Naive thymus-derived CD8-positive, alpha-beta T cell (primary cell): ENCODE measurements at regions not wholly inside any gene's neighbourhood (a gene's known extent, or its start where the extent isn't known, plus 50 kb on each side); places are given as distances from the start of the nearest gene placed in this dataset.

ENCODE experiments used
- ATAC-seq, 2 donors: fragments of 150-1000 bp; cut with Tn5 transposase in 1 of 2; sonication (Bioruptor Pico), chemical (Tn5 transposase) in 1 of 2; 1 replicate in 1 of 2; 2 replicates in 1 of 2; pipeline ENCODE4 v1.10.0; 2021; ENCODE audit warnings: mild to moderate bottlenecking in 2 of 2, moderate library complexity in 2 of 2
- POLR2A ChIA-PET: fragments of 350-600 bp; sonication (Branson Sonifier 250); formaldehyde crosslinking; loops from one replicate; lab custom pipeline; 2021; ENCODE audit warnings: antibody characterized with exemption; lab: Charles Lee
- DNase-seq, 10 donors: peaks; one replicate each; pipeline versions ENCODE4 v3.0.0 to v3.0.0-alpha.2; 2020 to 2022
- H3K27ac Mint-ChIP-seq, 10 donors: one replicate each; pipeline ENCODE4 v1.8.0; 2020 to 2022; ENCODE audit warnings: mild to moderate bottlenecking in 10 of 10, mixed read lengths in 10 of 10, moderate library complexity in 4 of 10, inconsistent platforms in 1 of 10
- H3K27me3 Mint-ChIP-seq, 5 donors: one replicate each; pipeline ENCODE4 v1.8.0; 2021 to 2022; ENCODE audit warnings: mixed read lengths in 5 of 5
- H3K36me3 Mint-ChIP-seq, 3 donors: one replicate each; pipeline ENCODE4 v1.8.0; 2020 to 2022; ENCODE audit warnings: mixed read lengths in 3 of 3, mild to moderate bottlenecking in 2 of 3, inconsistent platforms in 1 of 3
- H3K4me1 Mint-ChIP-seq, 4 donors: one replicate each; pipeline ENCODE4 v1.8.0; 2021 to 2022; ENCODE audit warnings: mixed read lengths in 4 of 4
- H3K4me3 Mint-ChIP-seq, 10 donors: one replicate each; pipeline ENCODE4 v1.8.0; 2020 to 2022; ENCODE audit warnings: mild to moderate bottlenecking in 10 of 10, mixed read lengths in 10 of 10, moderate library complexity in 6 of 10, inconsistent platforms in 1 of 10
- H3K9me3 Mint-ChIP-seq, 9 donors: one replicate each; pipeline ENCODE4 v1.8.0; 2020 to 2022; ENCODE audit warnings: mixed read lengths in 9 of 9, mild to moderate bottlenecking in 3 of 9, inconsistent platforms in 1 of 9, moderate library complexity in 1 of 9

DNA sequence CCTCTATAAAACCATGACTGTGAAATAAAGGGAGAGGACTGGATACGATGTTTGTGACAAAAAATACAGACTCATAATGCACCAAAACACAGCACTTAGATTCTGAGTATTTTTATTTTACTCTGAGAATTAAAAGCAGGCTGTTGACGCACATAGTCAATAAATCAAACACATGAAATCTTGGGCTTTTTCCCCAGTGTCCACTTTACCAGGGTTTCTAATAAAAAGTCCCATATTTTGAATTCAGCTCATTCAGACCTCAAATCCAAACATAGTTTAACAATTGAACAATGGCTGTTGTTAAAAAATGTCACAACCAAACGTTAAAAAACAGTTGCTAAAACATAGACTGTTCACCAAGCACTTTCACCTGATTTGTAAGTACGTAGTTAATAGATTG lies 553.4 kb downstream of the LTN1 start:
- Mint-ChIP-seq H3K36me3 (no peaks in the 10 kb centered on the region), H3K4me1 (no peaks in the 10 kb centered on the region), H3K9me3 (no peaks in the 10 kb centered on the region), H3K27me3 (peaks cover 0 to 1% (median 0%) of the 10 kb centered on the region in 5 donors), H3K4me3 (no peak overlapping the region), H3K27ac (no peak overlapping the region)
- DNase-seq (no peak), ATAC-seq (no peak)
- POLR2A ChIA-PET = no interaction called here

- ATAC-seq (no peak), DNase-seq (no peak)
- POLR2A ChIA-PET = no interaction called here
- Mint-ChIP-seq H3K4me3 (no peak overlapping the region), H3K27me3 (peaks cover 0 to 1% (median 0%) of the 10 kb centered on the region in 5 donors), H3K9me3 (no peaks in the 10 kb centered on the region), H3K4me1 (no peaks in the 10 kb centered on the region), H3K27ac (no peak overlapping the region), H3K36me3 (no peaks in the 10 kb centered on the region)
Observed at GRCh38 chr21:28437061-28437460, 555.6 kb downstream of the LTN1 start.

DNA sequence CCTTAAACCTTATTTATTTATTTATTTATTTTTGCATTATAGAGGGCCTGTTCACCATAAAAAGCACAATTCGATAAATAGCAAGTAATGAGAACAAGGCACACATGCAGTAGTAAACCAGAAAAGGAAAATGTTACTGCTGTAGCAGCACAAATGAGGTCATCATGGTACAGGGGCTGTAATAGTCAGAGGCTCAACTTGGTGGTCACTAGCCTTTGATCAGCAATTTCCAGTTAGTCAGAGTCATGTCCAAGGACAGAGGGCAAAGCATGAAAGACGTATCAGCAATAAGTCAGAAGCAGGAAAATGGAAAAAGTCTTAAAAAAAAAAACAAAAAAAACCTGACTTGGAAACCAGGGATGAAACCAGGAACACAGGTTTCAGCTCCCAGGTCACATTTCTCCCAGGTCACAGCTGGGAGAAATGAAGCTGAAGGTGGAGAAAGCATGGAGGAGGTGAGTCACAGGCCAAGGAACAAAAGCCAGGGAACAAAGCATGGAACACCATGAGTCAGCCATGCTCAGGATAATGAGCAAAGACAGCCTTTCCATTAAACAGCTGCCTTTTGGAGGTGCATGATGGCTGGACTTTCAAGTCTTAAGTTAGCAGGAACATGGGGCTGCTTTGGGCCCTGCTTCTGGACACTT lies 556.3 kb downstream of the LTN1 start:
- peaks cover 0 to 1% (median 0%) of the 10 kb centered on the region in 5 donors for H3K27me3 Mint-ChIP-seq
- H3K4me1 Mint-ChIP-seq = no peaks in the 10 kb centered on the region
- peak overlapping the region in 1 of 10 donors; percentile 25 for H3K27ac Mint-ChIP-seq
- H3K4me3 Mint-ChIP-seq = no peak overlapping the region
- DNase-seq (no peak), ATAC-seq (no peak)
- POLR2A ChIA-PET = no interaction called here
- H3K9me3 Mint-ChIP-seq = no peaks in the 10 kb centered on the region
- H3K36me3 Mint-ChIP-seq = no peaks in the 10 kb centered on the region

DNA sequence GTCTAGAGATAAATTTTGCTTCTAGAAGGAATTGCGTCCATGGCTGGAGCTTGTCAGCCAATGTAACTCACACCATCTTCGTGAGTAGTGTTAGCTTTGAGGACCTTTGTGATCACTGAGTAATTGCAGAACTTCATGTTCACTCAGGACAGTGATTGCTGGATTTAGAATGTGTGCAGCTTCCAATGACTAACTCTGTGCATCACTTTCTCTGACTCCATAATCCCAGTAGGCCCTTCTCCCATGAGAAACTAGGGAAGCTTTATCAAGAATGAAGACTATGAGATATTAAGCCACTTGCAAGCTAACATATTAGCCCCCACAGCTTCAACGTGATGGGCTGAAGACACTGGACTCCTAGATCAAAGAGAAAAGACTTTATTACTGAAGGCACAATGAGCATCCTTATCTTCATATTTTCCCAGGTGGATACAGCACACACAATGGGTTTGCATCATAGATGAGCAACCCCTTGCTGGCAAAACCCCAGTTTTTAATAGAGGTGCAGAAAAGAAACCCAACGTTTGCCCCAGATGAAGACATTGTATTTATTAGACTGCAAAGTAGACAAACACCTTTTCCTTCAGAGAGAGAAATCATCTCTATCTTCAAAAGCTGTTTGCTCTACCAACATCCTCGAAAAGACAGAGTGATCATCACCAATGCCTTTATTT lies 561.0 kb downstream of the LTN1 start:
- DNase-seq (no peak), ATAC-seq (no peak)
- no peaks in the 10 kb centered on the region for H3K36me3 Mint-ChIP-seq
- H3K4me1 Mint-ChIP-seq = no peaks in the 10 kb centered on the region
- no peaks in the 10 kb centered on the region for H3K27me3 Mint-ChIP-seq
- H3K4me3 Mint-ChIP-seq = no peak overlapping the region
- H3K27ac Mint-ChIP-seq = no peak overlapping the region
- no peaks in the 10 kb centered on the region for H3K9me3 Mint-ChIP-seq
- POLR2A ChIA-PET = no interaction called here

DNA sequence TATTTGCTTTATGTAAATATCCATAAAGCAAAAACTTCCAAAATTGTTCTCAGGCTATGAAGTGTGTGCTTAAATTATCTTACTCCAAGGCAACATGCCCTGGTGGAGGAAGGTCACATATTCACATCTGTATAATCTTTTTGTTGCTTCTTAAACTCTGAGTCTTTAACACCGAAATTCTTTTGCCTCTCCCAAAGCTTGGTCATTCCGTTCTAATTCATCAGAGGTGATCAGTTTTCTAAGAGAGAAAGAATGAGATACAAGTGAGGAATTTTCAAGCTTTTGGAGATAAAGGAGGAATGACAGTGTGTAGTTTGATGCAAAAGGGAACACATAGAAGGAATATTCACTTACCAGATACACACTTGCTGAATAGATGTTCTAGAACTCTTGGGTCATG lies 561.7 kb downstream of the LTN1 start:
- no peak overlapping the region for H3K4me3 Mint-ChIP-seq
- H3K27me3 Mint-ChIP-seq = no peaks in the 10 kb centered on the region
- DNase-seq = no peak
- ATAC-seq = no peak
- no peaks in the 10 kb centered on the region for H3K4me1 Mint-ChIP-seq
- H3K27ac Mint-ChIP-seq = no peak overlapping the region
- no peaks in the 10 kb centered on the region for H3K9me3 Mint-ChIP-seq
- POLR2A ChIA-PET = no interaction called here
- H3K36me3 Mint-ChIP-seq = no peaks in the 10 kb centered on the region

DNA sequence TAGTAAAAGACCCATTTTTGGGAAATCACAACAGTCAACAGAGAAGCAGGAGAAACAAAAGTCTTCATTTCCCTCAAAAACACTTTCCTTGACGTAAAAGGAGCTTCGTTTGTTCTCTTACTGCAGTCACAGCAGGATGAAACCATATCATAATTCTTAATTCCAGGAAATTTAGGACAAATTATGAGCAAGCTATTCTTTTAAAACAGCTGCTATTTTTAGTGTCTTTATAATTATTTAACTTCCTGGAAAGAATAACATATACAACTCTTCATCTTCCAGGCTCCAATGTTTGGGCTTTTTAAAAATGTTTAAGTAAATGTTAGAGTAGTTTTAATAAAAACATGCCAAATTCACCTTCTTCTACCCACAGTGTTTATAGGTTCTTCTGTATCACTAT lies 563.5 kb downstream of the LTN1 start:
- Mint-ChIP-seq H3K4me1 (no peaks in the 10 kb centered on the region), H3K4me3 (no peak overlapping the region), H3K36me3 (no peaks in the 10 kb centered on the region), H3K27me3 (no peaks in the 10 kb centered on the region), H3K27ac (no peak overlapping the region), H3K9me3 (no peaks in the 10 kb centered on the region)
- DNase-seq (no peak), ATAC-seq (no peak)
- POLR2A ChIA-PET = no interaction called here

- ATAC-seq (no peak), DNase-seq (no peak)
- H3K4me1 Mint-ChIP-seq = no peaks in the 10 kb centered on the region
- no peak overlapping the region for H3K27ac Mint-ChIP-seq
- H3K4me3 Mint-ChIP-seq = no peak overlapping the region
- H3K36me3 Mint-ChIP-seq = no peaks in the 10 kb centered on the region
- H3K9me3 Mint-ChIP-seq = no peaks in the 10 kb centered on the region
- POLR2A ChIA-PET = no interaction called here
- H3K27me3 Mint-ChIP-seq = no peaks in the 10 kb centered on the region
Observed at GRCh38 chr21:28427394-28428022, 565.2 kb downstream of the LTN1 start.

GRCh38 chr21:28426545-28426944 lies 566.1 kb downstream of the LTN1 start:
- H3K9me3 Mint-ChIP-seq = no peaks in the 10 kb centered on the region
- H3K36me3 Mint-ChIP-seq = no peaks in the 10 kb centered on the region
- no peaks in the 10 kb centered on the region for H3K4me1 Mint-ChIP-seq
- no peak overlapping the region for H3K4me3 Mint-ChIP-seq
- POLR2A ChIA-PET = no interaction called here
- H3K27ac Mint-ChIP-seq = no peak overlapping the region
- DNase-seq (no peak), ATAC-seq (no peak)
- H3K27me3 Mint-ChIP-seq = no peaks in the 10 kb centered on the region

DNA sequence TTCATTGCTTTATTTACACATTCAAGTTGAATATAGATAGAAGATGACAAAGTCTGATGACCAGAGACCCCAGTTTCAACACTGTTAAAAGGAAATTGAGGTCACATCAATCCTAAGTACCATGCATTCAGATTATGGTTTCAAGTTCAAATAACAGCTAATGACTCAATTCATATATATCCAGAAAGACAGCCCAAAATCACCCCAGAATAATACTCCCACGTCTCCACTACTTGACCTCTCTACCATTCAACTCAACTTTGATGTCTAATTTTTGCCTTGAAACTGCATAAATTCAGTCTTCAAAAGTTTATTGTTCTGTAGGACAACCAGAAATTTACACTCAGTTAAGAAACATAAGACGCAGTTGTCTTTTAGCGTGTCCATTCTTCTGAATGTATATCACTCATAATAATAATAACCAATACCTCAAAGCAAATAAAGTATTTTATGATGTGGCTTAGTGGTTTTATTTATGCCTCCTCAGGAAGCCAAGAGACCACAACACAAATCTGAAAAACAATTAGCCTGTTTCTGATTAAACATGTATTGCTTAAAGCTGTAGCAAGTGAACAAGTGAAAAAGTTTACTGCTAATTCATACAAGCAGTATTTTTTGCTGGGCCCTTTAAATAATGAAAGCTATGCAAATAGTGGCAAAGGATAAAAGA lies 569.0 kb downstream of the LTN1 start:
- H3K36me3 Mint-ChIP-seq = no peaks in the 10 kb centered on the region
- H3K9me3 Mint-ChIP-seq = no peaks in the 10 kb centered on the region
- no peaks in the 10 kb centered on the region for H3K27me3 Mint-ChIP-seq
- H3K4me1 Mint-ChIP-seq = no peaks in the 10 kb centered on the region
- DNase-seq = no peak
- no peak overlapping the region for H3K27ac Mint-ChIP-seq
- no peak overlapping the region for H3K4me3 Mint-ChIP-seq
- ATAC-seq = no peak
- POLR2A ChIA-PET = no interaction called here

DNA sequence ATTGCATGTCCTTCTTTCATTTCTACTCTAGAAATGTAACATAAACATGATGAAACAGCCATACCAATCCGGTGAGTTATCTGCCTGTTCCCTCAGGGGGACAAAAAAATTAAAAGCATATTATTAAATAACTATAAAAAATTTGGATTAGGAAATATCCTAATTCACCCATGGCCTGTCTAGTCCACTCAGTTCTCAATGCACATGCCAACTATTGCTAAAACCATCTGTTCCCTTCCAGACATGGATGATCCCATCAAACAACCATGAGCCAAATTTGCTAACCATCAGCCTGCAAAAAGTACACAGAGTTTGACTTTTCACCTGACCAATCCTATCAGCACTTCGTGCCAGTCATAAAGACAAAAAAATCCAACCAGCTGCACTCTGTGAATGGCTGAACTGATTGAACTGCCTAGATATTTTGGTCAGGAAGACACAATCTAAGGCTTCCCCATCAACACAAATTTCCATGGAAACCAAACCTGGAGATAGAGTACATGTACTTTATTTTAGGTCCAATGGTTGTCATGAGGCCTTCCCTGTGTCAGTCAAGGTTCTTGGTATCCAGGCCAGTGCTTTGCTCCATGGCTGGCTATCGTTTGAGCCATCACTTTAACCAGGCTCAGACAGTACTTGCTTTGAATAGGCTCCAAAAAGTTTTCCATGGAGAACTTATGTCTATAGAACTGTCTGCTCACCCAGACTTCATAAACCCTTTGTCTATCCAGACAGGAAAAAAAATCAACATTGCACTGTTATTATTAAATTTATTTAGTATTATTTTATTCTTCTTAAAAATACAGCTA lies 570.8 kb downstream of the LTN1 start:
- POLR2A ChIA-PET = no interaction called here
- no peaks in the 10 kb centered on the region for H3K27me3 Mint-ChIP-seq

GRCh38 chr21:28419811-28420210 lies 572.9 kb downstream of the LTN1 start:
- no peak for ATAC-seq
- Mint-ChIP-seq H3K27me3 (no peaks in the 10 kb centered on the region), H3K9me3 (no peaks in the 10 kb centered on the region), H3K27ac (no peak overlapping the region), H3K36me3 (no peaks in the 10 kb centered on the region), H3K4me1 (no peaks in the 10 kb centered on the region), H3K4me3 (no peak overlapping the region)
- POLR2A ChIA-PET = no interaction called here
- no peak for DNase-seq

More for the DNA sequence above, 570.8 kb downstream of the LTN1 start:
- H3K27ac Mint-ChIP-seq = no peak overlapping the region
- H3K36me3 Mint-ChIP-seq = no peaks in the 10 kb centered on the region
- no peak overlapping the region for H3K4me3 Mint-ChIP-seq
- ATAC-seq (no peak), DNase-seq (no peak)
- H3K9me3 Mint-ChIP-seq = no peaks in the 10 kb centered on the region
- no peaks in the 10 kb centered on the region for H3K4me1 Mint-ChIP-seq

DNA sequence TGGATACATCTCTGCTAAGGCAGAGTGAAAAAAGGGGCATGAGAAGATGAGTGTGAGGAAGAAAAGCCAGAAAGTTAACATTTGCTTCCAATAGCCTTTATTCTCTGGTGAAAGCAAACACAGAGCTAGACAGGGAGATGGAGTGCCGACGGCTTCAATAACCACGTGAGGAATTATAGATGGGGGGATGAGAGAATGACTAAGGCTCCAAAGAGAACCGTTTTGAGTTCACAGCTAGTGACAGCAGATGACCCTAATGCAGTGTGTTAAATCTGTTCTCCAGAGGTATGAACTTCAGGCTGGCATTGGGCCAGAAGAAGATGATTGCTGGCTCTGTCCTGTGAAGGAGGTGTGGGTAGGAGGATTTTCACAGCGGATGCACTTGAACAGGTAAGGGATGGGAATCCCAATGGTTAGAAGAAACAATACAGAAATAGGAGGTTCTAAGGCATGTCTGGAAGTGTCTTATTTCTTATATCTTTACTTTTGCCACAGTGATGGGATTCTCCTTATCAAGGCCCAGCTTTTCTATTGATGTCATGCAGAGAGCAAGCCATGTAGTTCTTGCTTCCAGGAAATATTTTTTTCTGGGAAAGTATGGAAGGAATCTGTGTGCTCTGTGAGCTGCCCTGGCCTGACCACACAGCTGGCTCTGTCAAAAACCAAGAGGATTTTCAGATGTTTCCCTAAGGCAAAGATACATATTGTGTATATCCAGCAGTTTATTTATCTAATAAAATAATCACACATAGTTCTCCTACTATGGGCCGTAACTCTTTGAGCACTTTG lies 573.8 kb downstream of the LTN1 start:
- Mint-ChIP-seq H3K4me3 (no peak overlapping the region), H3K27me3 (no peaks in the 10 kb centered on the region), H3K36me3 (no peaks in the 10 kb centered on the region), H3K27ac (no peak overlapping the region), H3K4me1 (no peaks in the 10 kb centered on the region), H3K9me3 (no peaks in the 10 kb centered on the region)
- ATAC-seq = no peak
- POLR2A ChIA-PET = no interaction called here
- DNase-seq = no peak
